Vagina (tissue), 2 donors: ENCODE measurements at regions not wholly inside any gene's neighbourhood (a gene's known extent, or its start where the extent isn't known, plus 50 kb on each side); places are given as distances from the start of the nearest gene placed in this dataset.

Experiments
- DNase-seq, 2 donors: peaks; one replicate each; pipeline ENCODE4 v3.0.0-alpha.2; 2017; ENCODE audit errors: extremely low spot score in 2 of 2
- H3K27ac ChIP-seq: fragments of 200-600 bp; sonication (generic); one replicate; pipeline ENCODE4 v1.5.1; 2019
- H3K27me3 ChIP-seq: fragments of 200-600 bp; sonication (generic); one replicate; pipeline ENCODE4 v1.5.1; 2019
- H3K36me3 ChIP-seq, 2 donors: fragments of 200-600 bp; sonication (generic); one replicate each; pipeline ENCODE4 v1.5.1; 2017 to 2019
- H3K4me1 ChIP-seq: fragments of 200-600 bp; sonication (generic); one replicate; pipeline ENCODE4 v1.5.1; 2019
- H3K4me3 ChIP-seq, 2 donors: fragments of 200-600 bp; sonication (generic); 1 replicate in 1 of 2; 2 replicates in 1 of 2; pipeline ENCODE4 v1.5.1; 2016 to 2019
- H3K9me3 ChIP-seq: fragments of 200-600 bp; sonication (generic); one replicate; pipeline ENCODE4 v1.5.1; 2019
- CTCF ChIP-seq, 3 experiments: fragments of 450-650 bp in 2 of 3; fragments of 200-600 bp in 1 of 3; sonication (generic) in 1 of 3; IDR thresholded peaks; one replicate each; pipeline ENCODE4 v1.5.1; 2017 to 2019; ENCODE audit warnings: antibody characterized with exemption in 3 of 3, mild to moderate bottlenecking in 2 of 3, moderate library complexity in 2 of 3
- POLR2A ChIP-seq, 2 donors: fragments of 450-650 bp; IDR thresholded peaks; one replicate each; pipeline ENCODE4 v1.6.1; 2017; ENCODE audit warnings: antibody characterized with exemption in 2 of 2, mild to moderate bottlenecking in 2 of 2, moderate library complexity in 2 of 2
- POLR2AphosphoS5 ChIP-seq, 2 donors: sonication (generic); formaldehyde crosslinking; IDR thresholded peaks; one replicate each; pipeline ENCODE4 v1.9.0; 2017; ENCODE audit warnings: antibody characterized with exemption in 2 of 2, mild to moderate bottlenecking in 2 of 2, low read depth in 1 of 2; ENCODE audit not compliant: insufficient read depth in 1 of 2
- intact Hi-C: fragments of 100-400 bp; cut with DNase I; formaldehyde crosslinking; loops from one replicate; pipeline ENCODE4 v1.15.1; 2023

- Histone ChIP-seq H3K9me3 (no peaks in the 10 kb centered on the region), H3K27me3 (no peaks in the 10 kb centered on the region), H3K4me3 (no peak overlapping the region), H3K27ac (no peak overlapping the region), H3K4me1 (no peaks in the 10 kb centered on the region), H3K36me3 (no peaks in the 10 kb centered on the region)
- no peak for DNase-seq
- TF ChIP-seq POLR2AphosphoS5 (IDR thresholded peaks at IDR 0.05; ENCODE audit: insufficient read depth in 1 of 2, low read depth in 1 of 2) (no peak), CTCF (IDR thresholded peaks at IDR 0.05) (no peak), POLR2A (IDR thresholded peaks at IDR 0.05) (no peak)
- intact Hi-C loops: no loop called here
These were observed 74.4 kb downstream of the LUZP4 start for GRCh38 chrX:115363897-115364296.

- H3K27ac ChIP-seq: no peak overlapping the region
- no peaks in the 10 kb centered on the region for H3K27me3 ChIP-seq
- intact Hi-C loops: no loop called here
These were observed 75.2 kb downstream of the LUZP4 start for GRCh38 chrX:115364670-115365069.

GRCh38 chrX:115366535-115366934 is 77.0 kb downstream of the LUZP4 start:
- Histone ChIP-seq H3K27ac (no peak overlapping the region), H3K36me3 (no peaks in the 10 kb centered on the region), H3K9me3 (no peaks in the 10 kb centered on the region), H3K4me3 (no peak overlapping the region), H3K27me3 (no peaks in the 10 kb centered on the region), H3K4me1 (no peaks in the 10 kb centered on the region)
- intact Hi-C loops: no loop called here
- TF ChIP-seq CTCF (IDR thresholded peaks at IDR 0.05) (no peak), POLR2AphosphoS5 (IDR thresholded peaks at IDR 0.05; ENCODE audit: insufficient read depth in 1 of 2, low read depth in 1 of 2) (no peak), POLR2A (IDR thresholded peaks at IDR 0.05) (no peak)
- no peak for DNase-seq

More at GRCh38 chrX:115364670-115365069, 75.2 kb downstream of the LUZP4 start:
- Histone ChIP-seq H3K4me1 (no peaks in the 10 kb centered on the region), H3K9me3 (no peaks in the 10 kb centered on the region), H3K4me3 (no peak overlapping the region), H3K36me3 (no peaks in the 10 kb centered on the region)
- TF ChIP-seq POLR2AphosphoS5 (IDR thresholded peaks at IDR 0.05; ENCODE audit: insufficient read depth in 1 of 2, low read depth in 1 of 2) (no peak), CTCF (IDR thresholded peaks at IDR 0.05) (no peak), POLR2A (IDR thresholded peaks at IDR 0.05) (no peak)
- DNase-seq: no peak

GRCh38 chrX:115367455-115367854 is 77.9 kb downstream of the LUZP4 start:
- intact Hi-C loops: no loop called here
- TF ChIP-seq POLR2AphosphoS5 (IDR thresholded peaks at IDR 0.05; ENCODE audit: insufficient read depth in 1 of 2, low read depth in 1 of 2) (no peak), CTCF (IDR thresholded peaks at IDR 0.05) (no peak), POLR2A (IDR thresholded peaks at IDR 0.05) (no peak)
- H3K36me3 ChIP-seq: no peaks in the 10 kb centered on the region
- no peak overlapping the region for H3K27ac ChIP-seq
- no peaks in the 10 kb centered on the region for H3K4me1 ChIP-seq
- H3K27me3 ChIP-seq: no peaks in the 10 kb centered on the region
- DNase-seq: no peak
- H3K9me3 ChIP-seq: no peaks in the 10 kb centered on the region
- no peak overlapping the region for H3K4me3 ChIP-seq

GRCh38 chrX:115367951-115368350 is 78.4 kb downstream of the LUZP4 start:
- Histone ChIP-seq H3K27me3 (no peaks in the 10 kb centered on the region), H3K4me1 (no peaks in the 10 kb centered on the region), H3K9me3 (no peaks in the 10 kb centered on the region), H3K27ac (no peak overlapping the region), H3K36me3 (no peaks in the 10 kb centered on the region), H3K4me3 (no peak overlapping the region)
- intact Hi-C loops: no loop called here
- DNase-seq: no peak
- TF ChIP-seq POLR2A (IDR thresholded peaks at IDR 0.05) (no peak), POLR2AphosphoS5 (IDR thresholded peaks at IDR 0.05; ENCODE audit: insufficient read depth in 1 of 2, low read depth in 1 of 2) (no peak), CTCF (IDR thresholded peaks at IDR 0.05) (no peak)
